H9 (cell line): ENCODE measurements at regions not wholly inside any gene's neighbourhood (a gene's known extent, or its start where the extent isn't known, plus 50 kb on each side); places are given as distances from the start of the nearest gene placed in this dataset.

Source experiments
- DNase-seq: peaks from one replicate; pipeline ENCODE4 v3.0.0-alpha.2; 2017
- H2AFZ ChIP-seq: one replicate; pipeline ENCODE4 v1.6.1; 2013; ENCODE audit warnings: mild to moderate bottlenecking, low read length, control low read depth, moderate library complexity
- H2AK5ac ChIP-seq: 2 replicates; pipeline ENCODE4 v1.6.1; 2013; ENCODE audit warnings: low read length, control low read depth, mixed read lengths; ENCODE audit not compliant: insufficient read length
- H2BK120ac ChIP-seq: one replicate; pipeline ENCODE4 v1.6.1; 2013; ENCODE audit warnings: low read depth, mild to moderate bottlenecking, low read length, control low read depth, inconsistent platforms; ENCODE audit not compliant: poor library complexity, severe bottlenecking
- H2BK12ac ChIP-seq: 2 replicates; pipeline ENCODE4 v1.6.1; 2013; ENCODE audit warnings: low read length, control low read depth, mixed read lengths, low read depth; ENCODE audit not compliant: insufficient read length
- H2BK15ac ChIP-seq: 2 replicates; pipeline ENCODE4 v1.6.1; 2013; ENCODE audit warnings: low read depth, low read length, control low read depth
- H2BK20ac ChIP-seq: one replicate; pipeline ENCODE4 v1.6.1; 2013; ENCODE audit warnings: low read depth, mild to moderate bottlenecking, low read length, control low read depth, inconsistent platforms; ENCODE audit not compliant: poor library complexity, severe bottlenecking
- H2BK5ac ChIP-seq: 2 replicates; pipeline ENCODE4 v1.6.1; 2013; ENCODE audit warnings: low read length, control low read depth, mixed read lengths; ENCODE audit not compliant: insufficient read length
- H3K14ac ChIP-seq: 2 replicates; pipeline ENCODE4 v1.6.1; 2013; ENCODE audit warnings: low read length, control low read depth; ENCODE audit not compliant: insufficient read depth
- H3K18ac ChIP-seq: 2 replicates; pipeline ENCODE4 v1.6.1; 2013; ENCODE audit warnings: low read depth, mild to moderate bottlenecking, mixed read lengths, low read length, control low read depth; ENCODE audit not compliant: insufficient read length
- H3K23ac ChIP-seq: 2 replicates; pipeline ENCODE4 v1.6.1; 2013; ENCODE audit warnings: low read length, control low read depth, mixed read lengths, low read depth; ENCODE audit not compliant: insufficient read length
- H3K23me2 ChIP-seq: 2 replicates; pipeline ENCODE4 v1.6.1; 2013; ENCODE audit warnings: low read depth, mild to moderate bottlenecking, mixed read lengths, low read length, control low read depth; ENCODE audit not compliant: insufficient read length, poor library complexity, severe bottlenecking
- H3K27ac ChIP-seq: 2 replicates; pipeline ENCODE4 v1.5.1; 2013; ENCODE audit warnings: low read length, control low read depth, mixed read lengths, low read depth; ENCODE audit not compliant: insufficient read length
- H3K27me3 ChIP-seq: 2 replicates; pipeline ENCODE4 v1.6.1; 2013; ENCODE audit warnings: low read length, control low read depth, inconsistent platforms; ENCODE audit not compliant: insufficient read depth
- H3K4ac ChIP-seq: 2 replicates; pipeline ENCODE4 v1.6.1; 2013; ENCODE audit warnings: low read depth, mild to moderate bottlenecking, control low read depth, inconsistent platforms, low read length, moderate library complexity
- H3K4me1 ChIP-seq: 2 replicates; pipeline ENCODE4 v1.6.1; 2013; ENCODE audit warnings: low read length, control low read depth, inconsistent platforms; ENCODE audit not compliant: insufficient read depth
- H3K4me2 ChIP-seq: 2 replicates; pipeline ENCODE4 v1.6.1; 2013; ENCODE audit warnings: low read length, control low read depth, mixed read lengths; ENCODE audit not compliant: insufficient read length, insufficient read depth
- H3K56ac ChIP-seq: 2 replicates; pipeline ENCODE4 v1.6.1; 2013; ENCODE audit warnings: low read depth, mild to moderate bottlenecking, mixed read lengths, low read length, control low read depth; ENCODE audit not compliant: insufficient read length
- H3K79me1 ChIP-seq: 2 replicates; pipeline ENCODE4 v1.6.1; 2013; ENCODE audit warnings: low read depth, mild to moderate bottlenecking, moderate library complexity, low read length, control low read depth, inconsistent platforms; ENCODE audit not compliant: insufficient read depth, poor library complexity, severe bottlenecking
- H3K79me2 ChIP-seq: 2 replicates; pipeline ENCODE4 v1.6.1; 2013; ENCODE audit warnings: low read length, control low read depth, inconsistent platforms; ENCODE audit not compliant: insufficient read depth
- H3K9ac ChIP-seq: 2 replicates; pipeline ENCODE4 v1.6.1; 2013; ENCODE audit warnings: low read length, control low read depth, mixed read lengths; ENCODE audit not compliant: insufficient read length; ENCODE audit errors: extremely low read depth
- H3K9me3 ChIP-seq: one replicate; pipeline ENCODE4 v1.6.1; 2013; ENCODE audit warnings: low read depth, low read length, inconsistent platforms; ENCODE audit not compliant: control insufficient read depth
- H3T11ph ChIP-seq: one replicate; pipeline ENCODE4 v1.6.1; 2013; ENCODE audit warnings: mild to moderate bottlenecking, low read length, control low read depth, inconsistent platforms
- H4K20me1 ChIP-seq: one replicate; pipeline ENCODE4 v1.6.1; 2013; ENCODE audit not compliant: control insufficient read depth, insufficient read length, insufficient read depth
- H4K5ac ChIP-seq: 2 replicates; pipeline ENCODE4 v1.6.1; 2013; ENCODE audit warnings: low read depth, mild to moderate bottlenecking, mixed read lengths, low read length, control low read depth; ENCODE audit not compliant: insufficient read length
- H4K8ac ChIP-seq: replicated peaks from 2 replicates; pipeline ENCODE4 v1.6.1; 2013; ENCODE audit warnings: low read length, control low read depth, mixed read lengths, low read depth; ENCODE audit not compliant: insufficient read length
- H4K91ac ChIP-seq: 2 replicates; pipeline ENCODE4 v1.6.1; 2013; ENCODE audit warnings: low read depth, mild to moderate bottlenecking, moderate library complexity, mixed read lengths, low read length, control low read depth; ENCODE audit not compliant: insufficient read length
- H3K27ac Mint-ChIP-seq, 3 experiments: 2 replicates in 2 of 3; 3 replicates in 1 of 3; pipeline ENCODE4 v1.8.0; 2020 to 2021; ENCODE audit warnings: mixed read lengths in 3 of 3, mild to moderate bottlenecking in 1 of 3, moderate library complexity in 1 of 3
- H3K27me3 Mint-ChIP-seq: 2 replicates; pipeline ENCODE4 v1.8.0; 2021; ENCODE audit warnings: low read depth, mild to moderate bottlenecking, moderate library complexity, mixed read lengths
- H3K36me3 Mint-ChIP-seq, 3 experiments: 2 replicates in 2 of 3; 3 replicates in 1 of 3; pipeline ENCODE4 v1.8.0; 2020 to 2021; ENCODE audit warnings: low read depth in 3 of 3, mixed read lengths in 3 of 3; ENCODE audit not compliant: insufficient read depth in 1 of 3
- H3K4me1 Mint-ChIP-seq, 2 experiments: 2 replicates each; pipeline ENCODE4 v1.8.0; 2020; ENCODE audit warnings: mixed read lengths in 2 of 2
- H3K4me3 Mint-ChIP-seq, 2 experiments: 2 replicates in 1 of 2; 3 replicates in 1 of 2; pipeline ENCODE4 v1.8.0; 2020 to 2021; ENCODE audit warnings: mild to moderate bottlenecking in 2 of 2, mixed read lengths in 2 of 2, moderate library complexity in 1 of 2
- H3K9me3 Mint-ChIP-seq, 2 experiments: 2 replicates in 1 of 2; 3 replicates in 1 of 2; pipeline ENCODE4 v1.8.0; 2020; ENCODE audit warnings: mild to moderate bottlenecking in 2 of 2, mixed read lengths in 2 of 2, moderate library complexity in 1 of 2
- CTCF ChIP-seq: fragments of 200-600 bp; sonication (generic); conservative IDR thresholded peaks from 3 replicates; pipeline ENCODE4 v1.8.0; 2021; ENCODE audit warnings: antibody characterized with exemption, mild to moderate bottlenecking
- WGBS: extraction: QIAGEN DNeasy Blood & Tissue Kit; methylation state at CpG from one replicate; pipeline ENCODE4 v1.1.7; 2013; ENCODE audit warnings: missing lambda C conversion rate, low lambda C conversion rate, mixed read lengths; ENCODE audit not compliant: insufficient read length; ENCODE audit errors: extremely low coverage; 5-methylcytosine and 5-hydroxymethylcytosine counted together

- Histone ChIP-seq H3K27ac (no peak overlapping the region), H4K8ac (no peak overlapping the region), H3K56ac (no peak overlapping the region), H3K79me2 (no peaks in the 10 kb centered on the region), H3T11ph (no peak overlapping the region), H4K91ac (no peak overlapping the region), H4K20me1 (no peaks in the 10 kb centered on the region), H3K4me1 (no peaks in the 10 kb centered on the region), H2AFZ (no peak overlapping the region), H4K5ac (no peak overlapping the region), H2BK15ac (no peak overlapping the region), H3K4ac (no peak overlapping the region), H3K14ac (no peak overlapping the region), H3K18ac (no peak overlapping the region), H2BK20ac (no peak overlapping the region), H3K4me2 (no peak overlapping the region), H3K23me2 (no peaks in the 10 kb centered on the region), H2BK5ac (no peak overlapping the region), H2BK12ac (no peak overlapping the region), H3K23ac (no peak overlapping the region), H3K79me1 (no peaks in the 10 kb centered on the region), H2AK5ac (no peak overlapping the region), H3K9me3 (no peaks in the 10 kb centered on the region), H2BK120ac (no peak overlapping the region), H3K9ac (no peak overlapping the region), H3K27me3 (no peaks in the 10 kb centered on the region)
- Mint-ChIP-seq H3K4me3 (no peak overlapping the region), H3K4me1 (peaks cover 6 to 9% of the 10 kb centered on the region in 2 experiments), H3K9me3 (no peaks in the 10 kb centered on the region), H3K36me3 (no peaks in the 10 kb centered on the region), H3K27me3 (no peaks in the 10 kb centered on the region), H3K27ac (no peak overlapping the region)
- no CpG with 5 or more reads among the region's 2 CpGs for WGBS
- TF ChIP-seq CTCF = no peak
- no peak for DNase-seq
These were observed 1668.6 kb upstream of the AGA start for GRCh38 chr4:179110816-179111215.
